ACC112 (cell line): ENCODE measurements at regions not wholly inside any gene's neighbourhood (a gene's known extent, or its start where the extent isn't known, plus 50 kb on each side); places are given as distances from the start of the nearest gene placed in this dataset.
"Not testable (repeated sequence)": the region's sequence is repeated elsewhere in the genome, so short reads cannot be mapped to it uniquely, and the experiment has no call there.

Source experiments
- H2AFZ ChIP-seq: fragments of 200-600 bp; sonication (generic); one replicate; pipeline ENCODE4 v1.6.0; 2017; ENCODE audit warnings: antibody characterized with exemption, low read length; ENCODE audit not compliant: unreplicated experiment
- H3K27ac ChIP-seq: fragments of 200-600 bp; sonication (generic); 2 replicates; pipeline ENCODE4 v1.5.1; 2014; ENCODE audit warnings: low read depth, mild to moderate bottlenecking, antibody characterized with exemption, low read length, moderate library complexity
- H3K27me3 ChIP-seq: fragments of 200-600 bp; sonication (generic); 2 replicates; pipeline ENCODE4 v1.6.1; 2014; ENCODE audit warnings: mild to moderate bottlenecking, antibody characterized with exemption, low read length, moderate library complexity, mixed read lengths; ENCODE audit not compliant: insufficient read depth
- H3K36me3 ChIP-seq: fragments of 200-600 bp; sonication (generic); 2 replicates; pipeline ENCODE4 v1.6.1; 2016; ENCODE audit warnings: mild to moderate bottlenecking, antibody characterized with exemption, low read length, moderate library complexity, mixed read lengths; ENCODE audit not compliant: insufficient read depth
- H3K4me1 ChIP-seq: fragments of 200-600 bp; sonication (generic); one replicate; pipeline ENCODE4 v1.6.1; 2016; ENCODE audit warnings: low read length, mixed read lengths; ENCODE audit not compliant: insufficient read depth, unreplicated experiment, control insufficient read depth
- H3K4me3 ChIP-seq: fragments of 200-600 bp; sonication (generic); 2 replicates; pipeline ENCODE4 v1.5.1; 2014; ENCODE audit warnings: mild to moderate bottlenecking, low read depth, low read length
- H3K79me2 ChIP-seq: fragments of 200-600 bp; sonication (generic); one replicate; pipeline ENCODE4 v1.6.0; 2016; ENCODE audit warnings: low read length; ENCODE audit not compliant: control insufficient read depth, unreplicated experiment, insufficient read depth

DNA sequence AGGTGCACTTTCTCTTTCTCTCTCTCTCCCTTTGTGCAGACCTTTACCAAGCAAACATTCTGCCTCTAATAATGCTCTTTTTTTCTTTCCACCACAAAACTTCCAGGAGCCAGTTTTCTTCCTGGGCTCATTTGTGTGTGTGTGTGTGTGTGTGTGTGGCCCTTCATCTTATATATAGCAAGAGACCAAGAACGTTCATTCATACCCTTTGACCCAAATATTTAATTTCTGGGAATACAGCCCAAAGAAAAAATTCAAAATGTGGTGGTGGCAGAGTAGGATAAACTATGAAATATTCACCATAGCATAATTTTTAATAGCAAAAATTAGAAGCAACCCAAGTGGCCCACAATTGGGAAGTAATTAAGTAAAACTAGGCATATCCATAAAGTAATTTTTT, 398.9 kb downstream of the IGSF11 start:
- Histone ChIP-seq H3K4me3 (no peak overlapping the region), H3K4me1 (no peaks in the 10 kb centered on the region), H3K79me2 (no peaks in the 10 kb centered on the region), H3K27ac (no peak overlapping the region), H3K27me3 (no peaks in the 10 kb centered on the region), H3K36me3 (no peaks in the 10 kb centered on the region), H2AFZ (no peak overlapping the region)

DNA sequence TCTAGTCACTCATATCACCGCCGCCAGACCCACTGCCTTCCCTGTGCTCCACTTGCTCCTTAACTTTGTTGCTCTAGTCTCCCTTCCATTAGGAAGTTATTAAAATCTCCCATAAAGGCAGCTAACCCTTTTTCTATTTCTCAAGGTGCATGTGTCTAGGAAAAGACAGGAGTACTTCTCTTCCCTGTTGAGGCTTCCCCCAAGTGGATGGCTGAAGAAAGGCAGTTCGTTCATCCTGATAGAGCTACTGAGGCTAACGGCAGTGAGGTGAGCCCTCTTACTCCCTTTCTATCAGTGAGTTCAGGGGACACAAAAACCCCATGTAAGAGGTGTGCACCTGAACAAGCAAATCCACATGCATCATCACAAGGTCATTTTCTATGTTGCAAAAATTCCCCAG, 397.8 kb downstream of the IGSF11 start:
- Histone ChIP-seq H2AFZ (no peak overlapping the region), H3K36me3 (no peaks in the 10 kb centered on the region), H3K4me3 (no peak overlapping the region), H3K4me1 (no peaks in the 10 kb centered on the region), H3K27ac (no peak overlapping the region), H3K79me2 (no peaks in the 10 kb centered on the region), H3K27me3 (no peaks in the 10 kb centered on the region)

DNA sequence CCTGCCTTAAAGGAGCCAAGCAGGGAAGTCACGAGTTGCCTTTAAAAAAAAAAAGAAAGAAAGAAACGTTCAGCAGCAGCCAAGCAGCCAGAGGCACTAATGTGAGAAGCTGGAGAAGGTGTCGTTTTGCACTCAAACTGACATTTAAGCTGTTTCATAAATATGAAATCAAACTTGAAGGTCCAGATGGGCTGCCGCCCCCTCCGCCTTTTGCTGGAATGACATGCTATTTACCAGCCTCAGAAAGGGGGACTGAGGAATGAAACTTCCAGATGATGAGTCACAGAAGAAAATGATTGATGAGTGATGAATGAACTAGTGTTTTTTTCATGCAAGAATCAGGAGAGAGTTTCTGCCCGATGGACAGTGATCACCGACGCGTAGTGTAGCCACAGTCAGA, 396.8 kb downstream of the IGSF11 start:
- Histone ChIP-seq H3K27ac (no peak overlapping the region), H3K4me1 (no peaks in the 10 kb centered on the region), H2AFZ (no peak overlapping the region), H3K27me3 (no peaks in the 10 kb centered on the region), H3K79me2 (no peaks in the 10 kb centered on the region), H3K4me3 (no peak overlapping the region), H3K36me3 (no peaks in the 10 kb centered on the region)

DNA sequence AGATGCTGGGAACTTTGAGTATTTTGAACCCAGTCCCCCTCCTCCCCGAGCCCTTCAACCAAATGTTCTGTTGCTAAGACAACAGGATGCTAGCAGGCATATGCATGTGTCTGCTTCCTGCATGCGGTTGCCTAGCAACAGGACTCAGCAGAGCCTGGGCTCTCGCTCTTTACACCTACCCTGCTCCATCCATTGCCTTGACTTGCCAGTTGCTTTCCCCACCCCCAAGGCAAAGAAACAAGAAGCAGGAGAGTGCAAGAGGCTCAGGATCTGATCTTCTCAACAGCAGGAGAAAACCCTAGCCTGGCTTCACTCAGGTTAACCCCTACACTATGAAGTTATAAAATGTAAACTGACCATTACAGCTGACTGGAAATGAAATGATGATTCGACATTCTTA, 393.0 kb downstream of the IGSF11 start:
- Histone ChIP-seq H3K4me1 (no peaks in the 10 kb centered on the region), H3K27ac (no peak overlapping the region), H2AFZ (no peak overlapping the region), H3K36me3 (no peaks in the 10 kb centered on the region), H3K79me2 (no peaks in the 10 kb centered on the region), H3K27me3 (no peaks in the 10 kb centered on the region), H3K4me3 (no peak overlapping the region)

DNA sequence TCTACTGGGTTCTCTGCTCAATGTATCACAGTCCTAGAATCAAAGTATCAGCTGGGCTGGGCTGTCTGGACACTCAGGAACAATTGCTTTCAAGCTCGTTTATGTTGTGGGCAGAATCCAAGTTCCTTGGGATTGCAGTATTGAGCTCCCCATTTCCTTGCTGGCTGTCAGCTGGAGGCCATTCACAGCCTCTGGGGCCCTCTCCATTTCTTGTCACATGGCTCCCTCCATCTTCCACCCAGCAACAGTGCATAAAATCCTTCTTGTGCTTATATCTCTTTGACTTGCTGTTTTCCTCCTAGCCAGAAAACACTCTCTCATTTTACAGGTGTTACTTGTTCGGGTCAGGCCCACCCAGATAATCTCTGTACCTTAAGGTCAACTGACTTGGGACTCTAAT, 363.5 kb downstream of the IGSF11 start:
- Histone ChIP-seq H2AFZ (no peak overlapping the region), H3K79me2 (no peaks in the 10 kb centered on the region), H3K27me3 (no peaks in the 10 kb centered on the region), H3K36me3 (no peaks in the 10 kb centered on the region), H3K27ac (no peak overlapping the region), H3K4me3 (no peak overlapping the region), H3K4me1 (no peaks in the 10 kb centered on the region)

DNA sequence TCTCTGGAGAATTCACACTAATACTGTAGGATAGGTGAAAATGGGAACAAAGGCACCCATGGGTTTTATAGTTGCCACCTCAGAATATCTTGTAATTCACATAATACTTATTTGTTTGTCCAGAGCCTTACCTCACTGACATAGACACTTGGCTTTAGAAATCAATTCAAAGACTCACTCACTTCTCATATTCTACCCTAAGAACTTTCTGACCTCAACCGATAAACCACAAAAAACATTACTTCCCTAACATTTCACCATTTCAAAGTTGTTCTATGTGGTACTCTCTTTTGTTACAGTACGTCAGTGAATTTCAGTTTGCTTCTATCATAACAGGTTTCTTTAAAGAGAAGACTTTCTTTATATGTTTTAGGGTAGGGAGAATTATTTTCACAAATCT, 359.3 kb downstream of the IGSF11 start:
- Histone ChIP-seq H3K27ac (no peak overlapping the region), H3K4me1 (no peaks in the 10 kb centered on the region), H2AFZ (no peak overlapping the region), H3K27me3 (no peaks in the 10 kb centered on the region), H3K36me3 (no peaks in the 10 kb centered on the region), H3K4me3 (no peak overlapping the region), H3K79me2 (no peaks in the 10 kb centered on the region)

DNA sequence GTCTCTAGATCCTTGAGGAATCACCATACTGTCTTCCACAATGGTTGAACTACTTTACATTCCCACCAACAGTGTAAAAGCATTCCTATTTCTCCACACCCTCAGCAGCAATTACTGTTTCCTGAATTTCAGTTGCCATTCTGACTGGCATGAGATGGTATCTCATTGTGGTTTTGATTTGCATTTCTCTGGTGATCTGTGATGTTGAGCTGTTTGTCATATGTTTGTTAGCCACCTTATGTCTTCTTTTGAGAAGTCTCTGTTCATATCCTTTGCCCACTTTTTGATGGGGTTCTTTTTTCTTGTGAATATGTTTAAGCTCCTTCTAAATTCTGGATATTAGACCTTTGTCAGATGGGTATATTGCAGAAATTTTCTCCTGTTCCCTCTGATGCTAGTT, 356.0 kb downstream of the IGSF11 start:
- H3K79me2 ChIP-seq, H2AFZ ChIP-seq, H3K36me3 ChIP-seq, H3K4me1 ChIP-seq, H3K27me3 ChIP-seq, H3K27ac ChIP-seq, H3K4me3 ChIP-seq: not testable (repeated sequence)

DNA sequence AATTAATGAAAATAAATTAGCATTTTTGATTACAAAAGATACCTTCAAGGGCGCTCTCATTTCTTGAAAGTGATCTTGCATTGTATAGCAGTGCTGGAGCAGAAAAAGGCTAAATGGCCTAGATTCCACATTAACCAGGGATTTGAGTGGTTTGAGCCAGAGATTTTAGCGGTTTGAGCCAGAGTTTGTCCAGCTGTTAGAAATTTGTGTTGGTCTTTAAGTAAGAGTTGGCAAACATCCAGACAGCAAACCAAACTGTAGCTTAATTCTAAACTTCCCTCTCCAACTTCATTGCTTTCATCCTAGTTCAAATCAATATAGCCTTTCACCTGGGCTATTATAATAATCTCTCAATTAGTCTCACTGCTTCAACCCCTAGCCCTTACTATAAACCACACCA, 351.7 kb downstream of the IGSF11 start:
- H3K79me2 ChIP-seq, result no peaks in the 10 kb centered on the region
- H3K27ac ChIP-seq, result no peak overlapping the region
- no peaks in the 10 kb centered on the region for H3K36me3 ChIP-seq
- H3K4me1 ChIP-seq, result no peaks in the 10 kb centered on the region
- H3K4me3 ChIP-seq, result no peak overlapping the region
- H2AFZ ChIP-seq, result no peak overlapping the region
- no peaks in the 10 kb centered on the region for H3K27me3 ChIP-seq

DNA sequence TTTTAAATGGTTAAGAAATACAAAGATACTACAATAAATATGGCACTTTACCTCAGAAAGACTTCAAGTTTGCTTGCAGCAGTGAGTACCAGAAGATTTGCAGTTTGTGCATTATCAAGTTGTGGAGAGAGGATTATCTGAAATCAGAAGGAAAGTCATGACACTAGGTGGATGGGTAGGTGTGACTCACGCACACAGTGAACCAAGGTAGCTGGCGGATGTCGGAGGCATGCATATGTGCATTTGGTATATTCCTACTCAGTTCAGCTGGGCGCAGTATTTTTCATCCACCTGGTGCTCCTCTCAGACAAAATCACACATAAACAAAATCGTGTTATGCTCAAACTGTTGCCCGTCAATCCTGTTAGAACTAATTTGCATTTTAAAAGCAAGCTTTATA, 351.0 kb downstream of the IGSF11 start:
- Histone ChIP-seq H3K4me1 (no peaks in the 10 kb centered on the region), H3K27ac (no peak overlapping the region), H3K4me3 (no peak overlapping the region), H3K27me3 (no peaks in the 10 kb centered on the region), H3K79me2 (no peaks in the 10 kb centered on the region), H3K36me3 (no peaks in the 10 kb centered on the region), H2AFZ (no peak overlapping the region)

DNA sequence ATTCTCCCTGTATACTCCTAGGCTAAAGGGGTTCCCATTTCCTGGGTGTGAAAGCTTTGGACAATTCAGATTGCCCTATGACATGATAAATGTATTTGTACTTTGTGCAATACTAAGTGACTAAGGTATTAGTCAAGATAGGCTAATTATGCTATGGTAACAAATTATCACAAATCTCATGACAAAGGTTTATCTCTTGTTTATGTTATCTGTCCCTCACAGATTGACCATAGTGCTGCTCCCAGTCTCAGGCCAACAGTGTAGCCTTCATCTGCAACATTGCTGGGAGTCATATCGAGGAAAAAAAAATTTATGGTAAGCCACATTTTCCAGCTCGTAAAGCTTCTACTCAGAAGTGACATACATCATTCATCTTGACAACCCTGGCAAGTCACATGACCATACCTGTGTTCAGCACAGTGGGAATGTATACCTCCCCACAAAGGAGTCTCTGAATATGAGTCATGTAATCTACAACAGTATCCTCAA, 346.2 kb downstream of the IGSF11 start:
- Histone ChIP-seq H3K36me3 (no peaks in the 10 kb centered on the region), H3K4me1 (no peaks in the 10 kb centered on the region), H2AFZ (no peak overlapping the region), H3K27me3 (no peaks in the 10 kb centered on the region), H3K4me3 (no peak overlapping the region), H3K79me2 (no peaks in the 10 kb centered on the region), H3K27ac (no peak overlapping the region)

DNA sequence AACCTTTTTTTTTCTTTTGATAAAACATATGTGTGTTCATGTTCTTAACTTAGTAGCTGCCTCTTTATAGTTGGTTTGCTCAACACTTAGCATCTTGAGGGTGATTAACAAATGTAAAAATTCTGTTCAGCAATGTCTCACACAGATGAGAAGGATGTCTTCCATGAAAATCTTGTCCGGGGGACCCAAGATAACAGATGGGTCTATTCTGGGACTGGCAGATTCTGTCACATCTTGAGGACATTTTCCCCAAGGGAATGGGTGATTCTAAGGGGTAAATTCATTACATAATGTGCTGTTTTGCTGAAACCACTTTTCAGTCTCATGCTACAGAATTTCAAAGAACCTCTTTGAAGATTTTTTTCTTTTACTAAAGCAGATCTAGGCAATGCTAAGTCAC, 342.2 kb downstream of the IGSF11 start:
- Histone ChIP-seq H3K36me3 (no peaks in the 10 kb centered on the region), H3K4me3 (no peak overlapping the region), H2AFZ (no peak overlapping the region), H3K79me2 (no peaks in the 10 kb centered on the region), H3K4me1 (no peaks in the 10 kb centered on the region), H3K27me3 (no peaks in the 10 kb centered on the region), H3K27ac (no peak overlapping the region)
